ENCODE measurements at regions not wholly inside any gene's neighbourhood (a gene's known extent, or its start where the extent isn't known, plus 50 kb on each side); places are given as distances from the start of the nearest gene placed in this dataset.

DNA sequence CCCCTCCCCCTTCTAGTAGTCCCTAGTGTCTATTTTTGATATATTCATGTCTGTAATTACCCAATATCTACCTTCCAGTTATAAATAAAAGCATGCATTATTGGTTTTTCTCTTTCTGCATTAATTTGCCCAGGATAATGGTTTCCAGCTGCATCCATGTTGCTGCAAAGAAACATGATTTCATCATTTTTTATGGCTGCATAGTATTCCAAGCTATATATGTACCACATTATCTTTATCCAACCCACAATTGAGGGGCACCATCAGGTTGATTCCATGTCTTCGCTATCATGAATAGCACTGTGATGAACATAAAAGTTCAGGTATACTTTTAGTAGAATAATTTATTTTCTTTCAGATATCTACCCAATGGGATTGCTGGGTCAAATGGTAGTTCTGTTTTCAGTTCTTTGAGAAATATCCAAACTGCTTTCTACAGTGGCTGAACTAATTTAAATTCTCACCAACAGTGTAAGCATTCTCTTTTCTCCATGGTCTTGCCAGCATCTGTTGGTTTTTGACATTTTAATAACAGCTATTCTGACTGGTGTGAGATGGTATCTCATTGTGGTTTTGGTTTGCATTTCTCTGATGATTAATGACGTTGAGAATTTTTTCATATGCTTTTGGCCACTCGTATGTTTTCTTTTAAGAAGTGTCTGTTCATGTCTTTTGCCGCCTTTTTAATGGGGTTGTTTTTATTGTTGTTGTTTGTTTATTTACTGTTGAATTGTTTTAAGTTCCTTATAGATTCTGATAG lies 746.1 kb upstream of the MEF2C start:
- no peak for ATAC-seq
- no peaks in the 10 kb centered on the region for H3K36me3 ChIP-seq
- intact Hi-C loops (cut with DNase I): no loop called here
- no peak overlapping the region for H3K4me3 ChIP-seq
- H3K9me3 ChIP-seq: no peaks in the 10 kb centered on the region
- DNase-seq: no peak
- TF ChIP-seq, protein P1, sequence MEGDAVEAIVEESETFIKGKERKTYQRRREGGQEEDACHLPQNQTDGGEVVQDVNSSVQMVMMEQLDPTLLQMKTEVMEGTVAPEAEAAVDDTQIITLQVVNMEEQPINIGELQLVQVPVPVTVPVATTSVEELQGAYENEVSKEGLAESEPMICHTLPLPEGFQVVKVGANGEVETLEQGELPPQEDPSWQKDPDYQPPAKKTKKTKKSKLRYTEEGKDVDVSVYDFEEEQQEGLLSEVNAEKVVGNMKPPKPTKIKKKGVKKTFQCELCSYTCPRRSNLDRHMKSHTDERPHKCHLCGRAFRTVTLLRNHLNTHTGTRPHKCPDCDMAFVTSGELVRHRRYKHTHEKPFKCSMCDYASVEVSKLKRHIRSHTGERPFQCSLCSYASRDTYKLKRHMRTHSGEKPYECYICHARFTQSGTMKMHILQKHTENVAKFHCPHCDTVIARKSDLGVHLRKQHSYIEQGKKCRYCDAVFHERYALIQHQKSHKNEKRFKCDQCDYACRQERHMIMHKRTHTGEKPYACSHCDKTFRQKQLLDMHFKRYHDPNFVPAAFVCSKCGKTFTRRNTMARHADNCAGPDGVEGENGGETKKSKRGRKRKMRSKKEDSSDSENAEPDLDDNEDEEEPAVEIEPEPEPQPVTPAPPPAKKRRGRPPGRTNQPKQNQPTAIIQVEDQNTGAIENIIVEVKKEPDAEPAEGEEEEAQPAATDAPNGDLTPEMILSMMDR (IDR thresholded peaks at IDR 0.05): no peak
- H3K27me3 ChIP-seq: no peaks in the 10 kb centered on the region
- no peak overlapping the region for H3K27ac ChIP-seq
- H3K4me1 ChIP-seq: no peaks in the 10 kb centered on the region

DNA sequence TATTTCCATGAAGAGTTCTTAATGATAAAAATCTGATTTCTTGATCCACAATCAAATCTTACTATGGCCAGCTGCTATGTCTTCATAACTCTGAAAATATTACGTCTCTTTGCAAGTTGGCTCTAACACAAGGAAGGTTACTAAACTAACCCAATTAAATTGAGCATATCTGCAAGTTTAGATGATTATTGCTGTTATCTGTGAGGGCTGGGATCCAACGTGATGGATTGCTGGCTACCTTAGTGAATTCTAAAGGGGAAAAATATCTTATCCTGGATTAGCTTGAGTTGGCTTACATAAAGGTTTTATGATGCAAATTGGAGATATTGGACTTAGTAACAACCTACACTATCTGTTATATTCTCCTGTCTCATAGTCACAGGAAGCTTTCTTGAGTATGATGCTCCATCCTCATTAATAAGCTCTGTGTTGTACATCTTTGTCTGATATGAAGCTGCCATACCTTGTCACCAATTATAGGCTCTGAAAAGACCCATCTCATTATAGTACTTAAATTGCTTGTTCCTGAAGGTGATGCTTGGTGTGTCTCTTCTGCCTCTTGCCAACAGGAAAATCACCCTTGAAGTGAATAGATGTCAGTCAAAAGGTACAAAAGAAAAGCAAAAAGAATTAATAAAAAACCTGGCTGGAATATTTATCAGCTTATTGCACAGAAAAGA lies 733.0 kb upstream of the MEF2C start:
- ATAC-seq: no peak
- Histone ChIP-seq H3K27me3 (no peaks in the 10 kb centered on the region), H3K4me1 (no peaks in the 10 kb centered on the region), H3K36me3 (no peaks in the 10 kb centered on the region), H3K9me3 (no peaks in the 10 kb centered on the region), H3K27ac (no peak overlapping the region), H3K4me3 (no peak overlapping the region)
- intact Hi-C loops (cut with DNase I): no loop called here
- DNase-seq: no peak
- TF ChIP-seq, protein P1 (IDR thresholded peaks at IDR 0.05): no peak

DNA sequence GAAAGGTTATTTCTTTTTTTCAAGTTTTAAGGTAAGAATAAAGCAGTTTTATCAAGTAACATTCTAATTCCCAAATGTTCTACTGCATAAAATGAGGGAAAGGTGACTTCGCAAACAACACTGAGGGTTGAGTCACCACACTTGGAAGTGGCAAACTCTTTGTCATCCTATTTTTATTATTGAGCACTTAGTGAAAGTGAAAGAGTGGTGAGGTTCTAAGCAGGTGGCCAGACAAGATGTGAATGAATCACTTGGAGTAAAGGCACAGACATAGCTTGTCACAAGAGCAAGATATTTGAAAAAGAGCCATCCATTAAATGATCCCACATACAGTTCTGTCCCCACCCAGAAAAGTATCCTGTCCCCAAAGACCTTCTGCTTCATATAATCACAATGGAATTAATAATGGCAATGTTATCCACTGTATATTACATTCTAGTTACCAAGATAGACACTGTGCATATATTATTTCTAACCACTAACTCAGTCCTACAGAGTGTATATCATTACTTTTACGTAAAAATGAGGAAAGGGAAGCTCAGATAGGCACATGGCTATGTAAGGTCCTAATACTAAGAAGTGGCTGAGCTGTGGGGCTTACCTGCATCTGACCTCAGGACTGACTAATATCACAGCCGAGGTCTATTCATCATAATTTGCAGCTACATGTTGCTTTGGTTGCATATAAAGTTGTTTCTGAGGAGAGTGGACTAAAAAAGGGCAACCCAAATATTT lies 730.4 kb upstream of the MEF2C start:
- TF ChIP-seq, protein P1 (IDR thresholded peaks at IDR 0.05): no peak

DNA sequence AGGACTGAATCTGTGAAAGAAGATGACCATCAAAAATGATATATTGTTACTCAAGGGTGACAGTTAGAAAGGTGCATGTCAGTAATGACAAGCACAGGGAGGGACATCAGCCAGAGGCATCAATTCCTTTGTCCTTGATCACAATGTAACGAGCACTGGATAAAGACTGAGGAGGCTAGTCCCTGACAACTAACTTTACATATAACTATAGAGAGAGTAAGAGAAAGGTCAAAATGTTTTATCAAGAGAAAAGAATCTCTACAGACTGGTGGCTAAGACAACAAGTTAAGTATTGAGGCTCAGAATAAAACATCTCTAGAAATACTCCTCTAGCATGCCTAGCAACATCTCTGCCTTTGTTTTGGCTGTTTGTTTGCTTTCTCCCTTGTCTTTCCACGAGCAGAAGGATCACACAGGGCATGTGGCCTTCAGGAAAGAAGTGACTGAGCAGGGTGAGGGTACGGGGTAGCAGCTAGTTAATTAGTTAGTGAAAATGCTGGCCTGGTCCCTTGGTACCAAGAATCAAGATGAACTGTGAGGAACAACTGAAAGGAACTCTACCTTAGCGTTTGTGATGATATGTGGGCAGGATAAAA lies 724.1 kb upstream of the MEF2C start:
- Histone ChIP-seq H3K36me3 (no peaks in the 10 kb centered on the region), H3K27ac (no peak overlapping the region), H3K4me3 (no peak overlapping the region), H3K9me3 (no peaks in the 10 kb centered on the region), H3K4me1 (no peaks in the 10 kb centered on the region), H3K27me3 (no peaks in the 10 kb centered on the region)
- ATAC-seq (no peak), DNase-seq (no peak)
- intact Hi-C loops (cut with DNase I): no loop called here
- TF ChIP-seq, protein P1 (IDR thresholded peaks at IDR 0.05): no peak

More for the DNA sequence above, 730.4 kb upstream of the MEF2C start:
- H3K9me3 ChIP-seq: no peaks in the 10 kb centered on the region
- H3K27ac ChIP-seq: no peak overlapping the region
- DNase-seq (no peak), ATAC-seq (no peak)
- no peaks in the 10 kb centered on the region for H3K27me3 ChIP-seq
- no peaks in the 10 kb centered on the region for H3K4me1 ChIP-seq
- intact Hi-C loops (cut with DNase I): no loop called here
- no peak overlapping the region for H3K4me3 ChIP-seq
- H3K36me3 ChIP-seq: no peaks in the 10 kb centered on the region

DNA sequence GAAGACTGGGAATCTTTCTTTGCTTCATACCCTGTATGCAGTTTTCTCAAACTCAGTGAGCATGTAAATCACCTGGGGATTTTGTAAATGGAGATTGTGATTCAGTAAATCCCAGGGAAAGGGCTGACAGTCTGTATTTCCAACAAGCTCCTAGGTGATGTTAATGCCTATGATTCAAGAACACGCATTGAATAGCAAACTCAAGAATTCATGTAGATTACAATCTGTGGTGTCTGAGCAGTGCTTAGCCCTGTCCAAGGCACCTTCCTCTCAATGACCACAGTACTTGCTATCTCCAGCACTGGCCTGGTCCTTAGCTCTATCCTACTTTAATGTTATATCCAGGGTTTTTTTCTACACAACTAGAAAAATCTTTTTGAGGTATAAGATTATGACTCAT lies 721.4 kb upstream of the MEF2C start:
- TF ChIP-seq, protein P1 (IDR thresholded peaks at IDR 0.05): no peak
- no peaks in the 10 kb centered on the region for H3K4me1 ChIP-seq
- no peak overlapping the region for H3K4me3 ChIP-seq
- H3K36me3 ChIP-seq: no peaks in the 10 kb centered on the region
- H3K27me3 ChIP-seq: no peaks in the 10 kb centered on the region
- DNase-seq (no peak), ATAC-seq (no peak)
- no peaks in the 10 kb centered on the region for H3K9me3 ChIP-seq
- no peak overlapping the region for H3K27ac ChIP-seq
- intact Hi-C loops (cut with DNase I): no loop called here
